Smooth muscle cell (in vitro differentiated cells): ENCODE measurements at regions not wholly inside any gene's neighbourhood (a gene's known extent, or its start where the extent isn't known, plus 50 kb on each side); places are given as distances from the start of the nearest gene placed in this dataset.

ENCODE experiments used
- DNase-seq: peaks from one replicate; lab custom pipeline; 2025; ENCODE audit not compliant: unreplicated experiment; lab: John Stamatoyannopoulos, UW
- H2AFZ ChIP-seq: fragments of 200-600 bp; sonication (generic); 2 replicates; pipeline ENCODE4 v1.6.0; 2016; ENCODE audit warnings: antibody characterized with exemption, low read depth, mild to moderate bottlenecking
- H3F3A ChIP-seq: fragments of 200-600 bp; sonication (generic); 2 replicates; pipeline ENCODE4 v1.6.0; 2017; ENCODE audit warnings: antibody characterized with exemption, low read depth
- H3K27ac ChIP-seq: fragments of 200-600 bp; sonication (generic); 2 replicates; pipeline ENCODE4 v1.5.1; 2016; ENCODE audit warnings: low read depth, mild to moderate bottlenecking
- H3K27me3 ChIP-seq: fragments of 200-600 bp; sonication (generic); 2 replicates; pipeline ENCODE4 v1.6.1; 2016; ENCODE audit warnings: low read depth, mild to moderate bottlenecking
- H3K36me3 ChIP-seq: fragments of 200-600 bp; sonication (generic); 2 replicates; pipeline ENCODE4 v1.5.1; 2016; ENCODE audit warnings: low read depth
- H3K4me1 ChIP-seq: fragments of 200-600 bp; sonication (generic); 2 replicates; pipeline ENCODE4 v1.5.1; 2016; ENCODE audit warnings: low read depth
- H3K4me2 ChIP-seq: fragments of 200-600 bp; sonication (generic); 2 replicates; pipeline ENCODE4 v1.6.0; 2016; ENCODE audit warnings: mild to moderate bottlenecking
- H3K4me3 ChIP-seq: fragments of 200-600 bp; sonication (generic); 2 replicates; pipeline ENCODE4 v1.5.1; 2016; ENCODE audit warnings: mild to moderate bottlenecking
- H3K79me2 ChIP-seq: fragments of 200-600 bp; sonication (generic); 2 replicates; pipeline ENCODE4 v1.6.0; 2016; ENCODE audit warnings: low read depth, mild to moderate bottlenecking
- H3K9ac ChIP-seq: fragments of 200-600 bp; sonication (generic); 2 replicates; pipeline ENCODE4 v1.6.0; 2016; ENCODE audit warnings: low read depth
- H3K9me3 ChIP-seq: fragments of 200-600 bp; sonication (generic); replicated peaks from 2 replicates; pipeline ENCODE4 v1.5.1; 2016; ENCODE audit warnings: low read depth
- H4K20me1 ChIP-seq: fragments of 200-600 bp; sonication (generic); 2 replicates; pipeline ENCODE4 v1.6.0; 2016; ENCODE audit warnings: low read depth
- WGBS: methylation state at CpG from one replicate; pipeline ENCODE4 v1.1.7; 2016; ENCODE audit warnings: low lambda C conversion rate; 5-methylcytosine and 5-hydroxymethylcytosine counted together
- TF ChIP-seq, protein P1 (sequence below): fragments of 200-600 bp; sonication (generic); IDR thresholded peaks from 2 replicates; pipeline ENCODE4 v1.5.1; 2017; ENCODE audit warnings: borderline replicate concordance, mild to moderate bottlenecking, antibody characterized with exemption; ENCODE audit not compliant: insufficient read depth, poor library complexity, severe bottlenecking

DNA sequence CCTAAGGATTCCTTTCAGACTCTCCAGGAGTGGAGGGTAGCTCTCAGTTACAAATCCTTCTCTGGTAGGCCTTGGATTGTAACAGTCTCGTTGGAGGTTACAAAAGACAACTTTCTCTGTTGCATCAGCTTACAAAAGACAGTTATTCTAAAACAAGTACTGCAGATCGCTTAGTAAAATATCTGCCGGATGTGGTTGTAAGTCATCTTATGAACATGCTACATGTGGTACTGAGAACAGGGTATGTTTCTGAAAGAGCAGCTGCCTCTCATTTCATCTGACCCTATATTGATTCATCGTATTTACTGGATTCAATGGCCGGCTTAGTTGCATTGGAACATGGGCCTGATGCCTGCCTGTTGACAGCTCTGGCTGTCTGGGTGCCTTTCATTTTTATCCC lies 157.4 kb downstream of the PTCSC3 start:
- H3K27me3 ChIP-seq, result no peaks in the 10 kb centered on the region
- H3F3A ChIP-seq, result no peaks in the 10 kb centered on the region
- H3K36me3 ChIP-seq, result no peaks in the 10 kb centered on the region
- no peaks in the 10 kb centered on the region for H3K9me3 ChIP-seq
- H3K4me2 ChIP-seq, result no peak overlapping the region
- no peak overlapping the region for H2AFZ ChIP-seq
- H4K20me1 ChIP-seq, result no peaks in the 10 kb centered on the region
- H3K4me1 ChIP-seq, result peaks cover 48% of the 10 kb centered on the region
- no peak overlapping the region for H3K27ac ChIP-seq
- no peak overlapping the region for H3K4me3 ChIP-seq
- no peak for DNase-seq
- H3K79me2 ChIP-seq, result no peaks in the 10 kb centered on the region
- WGBS, result 88% methylated on average over 5 of the region's 5 CpGs
- H3K9ac ChIP-seq, result no peak overlapping the region
- TF ChIP-seq, protein P1, sequence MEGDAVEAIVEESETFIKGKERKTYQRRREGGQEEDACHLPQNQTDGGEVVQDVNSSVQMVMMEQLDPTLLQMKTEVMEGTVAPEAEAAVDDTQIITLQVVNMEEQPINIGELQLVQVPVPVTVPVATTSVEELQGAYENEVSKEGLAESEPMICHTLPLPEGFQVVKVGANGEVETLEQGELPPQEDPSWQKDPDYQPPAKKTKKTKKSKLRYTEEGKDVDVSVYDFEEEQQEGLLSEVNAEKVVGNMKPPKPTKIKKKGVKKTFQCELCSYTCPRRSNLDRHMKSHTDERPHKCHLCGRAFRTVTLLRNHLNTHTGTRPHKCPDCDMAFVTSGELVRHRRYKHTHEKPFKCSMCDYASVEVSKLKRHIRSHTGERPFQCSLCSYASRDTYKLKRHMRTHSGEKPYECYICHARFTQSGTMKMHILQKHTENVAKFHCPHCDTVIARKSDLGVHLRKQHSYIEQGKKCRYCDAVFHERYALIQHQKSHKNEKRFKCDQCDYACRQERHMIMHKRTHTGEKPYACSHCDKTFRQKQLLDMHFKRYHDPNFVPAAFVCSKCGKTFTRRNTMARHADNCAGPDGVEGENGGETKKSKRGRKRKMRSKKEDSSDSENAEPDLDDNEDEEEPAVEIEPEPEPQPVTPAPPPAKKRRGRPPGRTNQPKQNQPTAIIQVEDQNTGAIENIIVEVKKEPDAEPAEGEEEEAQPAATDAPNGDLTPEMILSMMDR, result no peak

DNA sequence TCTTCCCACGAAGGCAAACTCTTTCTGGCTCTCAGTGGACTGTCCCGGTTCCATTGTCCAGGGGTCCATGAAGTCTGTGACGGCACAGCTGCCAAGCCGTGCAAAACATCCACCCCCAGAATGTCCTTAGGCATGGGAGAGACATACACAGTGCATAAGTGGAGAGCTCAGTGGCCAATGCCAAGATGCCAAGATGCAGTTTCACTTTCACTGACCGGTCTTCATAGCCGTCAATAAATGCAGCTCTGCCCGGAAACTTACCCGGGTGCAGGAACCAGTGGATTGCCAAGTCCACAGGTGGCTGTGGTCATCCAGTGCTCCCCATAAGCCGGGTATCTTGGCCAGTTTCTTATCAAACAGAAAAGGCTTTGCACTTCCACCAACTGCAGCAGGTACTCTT lies 162.3 kb downstream of the PTCSC3 start:
- WGBS, result 89% methylated on average over 9 of the region's 9 CpGs
- H3K4me1 ChIP-seq, result peaks cover 10% of the 10 kb centered on the region

DNA sequence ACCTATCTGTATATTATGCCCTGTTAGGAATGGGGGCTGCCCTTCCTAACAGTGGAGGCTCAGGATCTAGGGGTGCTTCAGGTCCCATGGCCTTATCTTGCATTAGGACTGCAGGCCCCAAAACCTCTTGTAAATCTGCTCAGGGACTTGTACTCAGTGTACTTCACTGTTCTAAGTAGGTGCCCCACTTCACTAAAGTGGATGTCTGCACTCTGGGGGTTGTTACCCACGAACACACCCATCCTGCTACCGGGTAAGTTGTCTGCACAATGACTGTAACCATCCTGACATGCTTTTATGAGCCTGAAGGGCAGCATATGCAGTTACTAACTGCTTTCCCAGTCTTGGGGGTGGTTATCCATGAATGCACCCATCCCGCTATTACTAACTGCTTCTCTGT lies 163.0 kb downstream of the PTCSC3 start:
- H3K36me3 ChIP-seq, result no peaks in the 10 kb centered on the region
- no peak for DNase-seq
- TF ChIP-seq, protein P1, result no peak
- no peak overlapping the region for H3K4me3 ChIP-seq
- no peak overlapping the region for H3K9ac ChIP-seq
- H4K20me1 ChIP-seq, result no peaks in the 10 kb centered on the region
- peaks cover 9% of the 10 kb centered on the region for H3K27me3 ChIP-seq
- no peaks in the 10 kb centered on the region for H3K9me3 ChIP-seq
- no peak overlapping the region for H3K27ac ChIP-seq
- no peak overlapping the region for H2AFZ ChIP-seq
- no peak overlapping the region for H3K4me2 ChIP-seq
- H3K79me2 ChIP-seq, result no peaks in the 10 kb centered on the region
- WGBS, result 96% methylated on average over 3 of the region's 3 CpGs
- no peaks in the 10 kb centered on the region for H3F3A ChIP-seq
- peaks cover 4% of the 10 kb centered on the region for H3K4me1 ChIP-seq

More for the DNA sequence above, 162.3 kb downstream of the PTCSC3 start:
- no peaks in the 10 kb centered on the region for H3F3A ChIP-seq
- H3K27ac ChIP-seq, result no peak overlapping the region
- no peak overlapping the region for H3K9ac ChIP-seq
- no peak for DNase-seq
- no peaks in the 10 kb centered on the region for H4K20me1 ChIP-seq
- H3K9me3 ChIP-seq, result no peaks in the 10 kb centered on the region
- peaks cover 6% of the 10 kb centered on the region for H3K27me3 ChIP-seq
- TF ChIP-seq, protein P1, result no peak
- H3K36me3 ChIP-seq, result no peaks in the 10 kb centered on the region
- no peak overlapping the region for H3K4me3 ChIP-seq
- H2AFZ ChIP-seq, result no peak overlapping the region
- no peaks in the 10 kb centered on the region for H3K79me2 ChIP-seq
- H3K4me2 ChIP-seq, result no peak overlapping the region

DNA sequence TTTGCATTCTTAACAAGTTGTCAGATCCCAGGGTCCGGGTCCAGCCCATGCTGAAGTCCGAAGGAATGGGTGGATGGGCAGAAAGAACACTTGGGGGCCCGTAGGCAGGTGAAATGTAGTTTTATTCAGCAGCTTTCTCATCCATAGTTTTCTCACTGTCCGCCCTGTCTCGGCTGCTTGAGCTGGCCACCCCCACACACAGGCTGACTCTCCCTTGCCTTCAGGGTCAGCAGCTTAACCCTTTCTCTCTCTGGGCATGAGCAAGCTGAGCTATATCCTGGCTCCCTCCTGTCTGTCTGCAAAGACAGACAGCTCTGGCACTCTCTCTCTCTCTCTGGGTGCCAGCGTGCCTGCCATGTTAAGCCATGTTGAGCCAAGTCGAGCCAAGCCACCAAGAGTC lies 163.9 kb downstream of the PTCSC3 start:
- no peaks in the 10 kb centered on the region for H3K36me3 ChIP-seq

More for the DNA sequence above, 163.9 kb downstream of the PTCSC3 start:
- H3K4me3 ChIP-seq, result no peak overlapping the region
- no peak overlapping the region for H3K4me2 ChIP-seq
- H3K27me3 ChIP-seq, result peaks cover 9% of the 10 kb centered on the region
- H2AFZ ChIP-seq, result no peak overlapping the region
- H3K9ac ChIP-seq, result no peak overlapping the region
- TF ChIP-seq, protein P1, result no peak
- no peak overlapping the region for H3K27ac ChIP-seq
- peaks cover 4% of the 10 kb centered on the region for H3K4me1 ChIP-seq
- no peaks in the 10 kb centered on the region for H4K20me1 ChIP-seq
- no peaks in the 10 kb centered on the region for H3F3A ChIP-seq
- DNase-seq, result no peak
- WGBS, result 75% methylated on average over 7 of the region's 7 CpGs
- H3K9me3 ChIP-seq, result no peaks in the 10 kb centered on the region
- no peaks in the 10 kb centered on the region for H3K79me2 ChIP-seq
